Thyroid gland (tissue), 4 donors: ENCODE measurements at regions not wholly inside any gene's neighbourhood (a gene's known extent, or its start where the extent isn't known, plus 50 kb on each side); places are given as distances from the start of the nearest gene placed in this dataset.

Experiments
- DNase-seq, 2 donors: peaks; one replicate each; pipeline ENCODE4 v3.0.0-alpha.2; 2019
- H3K27ac ChIP-seq, 3 donors: fragments of 200-600 bp; sonication (generic); 1 replicate in 2 of 3; 2 replicates in 1 of 3; pipeline ENCODE4 v1.5.1; 2016 to 2019; ENCODE audit warnings: mild to moderate bottlenecking in 1 of 3, moderate library complexity in 1 of 3
- H3K27me3 ChIP-seq: fragments of 200-600 bp; sonication (generic); one replicate; pipeline ENCODE4 v1.5.1; 2019
- H3K36me3 ChIP-seq, 2 donors: fragments of 200-600 bp; sonication (generic); one replicate each; pipeline ENCODE4 v1.5.1; 2016 to 2019
- H3K4me1 ChIP-seq, 2 donors: fragments of 200-600 bp; sonication (generic); one replicate each; pipeline ENCODE4 v1.5.1; 2017 to 2019
- H3K4me3 ChIP-seq, 3 donors: fragments of 200-600 bp; sonication (generic); replicated peaks in 1 of 3; 1 replicate in 2 of 3; 2 replicates in 1 of 3; pipeline ENCODE4 v1.5.1; 2016; ENCODE audit warnings: mild to moderate bottlenecking in 1 of 3
- H3K9me3 ChIP-seq: fragments of 200-600 bp; sonication (generic); one replicate; pipeline ENCODE4 v1.5.1; 2017
- POLR2A ChIP-seq, 2 donors: fragments of 450-650 bp; IDR thresholded peaks; one replicate each; pipeline ENCODE4 v1.6.1; 2017; ENCODE audit warnings: antibody characterized with exemption in 2 of 2, mild to moderate bottlenecking in 2 of 2, moderate library complexity in 1 of 2
- whole genome bisulfite sequencing, 2 donors: methylation state at CpG; one replicate each; pipeline ENCODE4 v1.1.5; 2017; 5-methylcytosine and 5-hydroxymethylcytosine counted together
- intact Hi-C: fragments of 100-400 bp; cut with DNase I; formaldehyde crosslinking; loops from one replicate; pipeline ENCODE4 v1.15.1; 2023
- TF ChIP-seq, protein P1 (sequence below), 6 experiments: fragments of 200-600 bp in 3 of 6; fragments of 450-650 bp in 3 of 6; sonication (generic) in 3 of 6; IDR thresholded peaks; one replicate each; pipeline ENCODE4 v1.5.1; 2016 to 2019; ENCODE audit warnings: antibody characterized with exemption in 6 of 6, mild to moderate bottlenecking in 2 of 6, inconsistent platforms in 1 of 6, moderate library complexity in 1 of 6

DNA sequence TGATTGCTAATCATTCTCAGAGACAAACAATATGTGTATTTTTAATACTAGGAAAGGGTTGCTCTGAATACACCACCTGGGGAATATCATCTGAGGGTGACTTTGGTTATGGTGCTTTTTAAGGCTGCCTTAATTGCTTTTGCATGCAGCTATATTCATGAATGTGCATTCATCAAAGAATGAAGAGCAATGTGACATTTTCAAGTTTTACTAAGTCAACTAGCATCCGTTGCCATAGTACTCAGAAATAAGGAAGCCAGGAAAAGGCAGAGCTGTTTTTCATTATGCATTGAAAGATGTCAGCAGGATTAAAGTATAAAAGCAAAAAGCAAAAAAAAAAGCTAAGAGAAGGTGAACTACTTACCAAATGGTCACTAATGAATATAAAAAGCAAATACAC, 67.4 kb upstream of the PCDH18 start:
- WGBS, 2 donors, result 82 to 85% methylated on average over 1 of the region's 1 CpG
- TF ChIP-seq POLR2A (IDR thresholded peaks at IDR 0.05), result no peak
- TF ChIP-seq, protein P1, sequence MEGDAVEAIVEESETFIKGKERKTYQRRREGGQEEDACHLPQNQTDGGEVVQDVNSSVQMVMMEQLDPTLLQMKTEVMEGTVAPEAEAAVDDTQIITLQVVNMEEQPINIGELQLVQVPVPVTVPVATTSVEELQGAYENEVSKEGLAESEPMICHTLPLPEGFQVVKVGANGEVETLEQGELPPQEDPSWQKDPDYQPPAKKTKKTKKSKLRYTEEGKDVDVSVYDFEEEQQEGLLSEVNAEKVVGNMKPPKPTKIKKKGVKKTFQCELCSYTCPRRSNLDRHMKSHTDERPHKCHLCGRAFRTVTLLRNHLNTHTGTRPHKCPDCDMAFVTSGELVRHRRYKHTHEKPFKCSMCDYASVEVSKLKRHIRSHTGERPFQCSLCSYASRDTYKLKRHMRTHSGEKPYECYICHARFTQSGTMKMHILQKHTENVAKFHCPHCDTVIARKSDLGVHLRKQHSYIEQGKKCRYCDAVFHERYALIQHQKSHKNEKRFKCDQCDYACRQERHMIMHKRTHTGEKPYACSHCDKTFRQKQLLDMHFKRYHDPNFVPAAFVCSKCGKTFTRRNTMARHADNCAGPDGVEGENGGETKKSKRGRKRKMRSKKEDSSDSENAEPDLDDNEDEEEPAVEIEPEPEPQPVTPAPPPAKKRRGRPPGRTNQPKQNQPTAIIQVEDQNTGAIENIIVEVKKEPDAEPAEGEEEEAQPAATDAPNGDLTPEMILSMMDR (IDR thresholded peaks at IDR 0.05), result no peak
- DNase-seq, result no peak
- intact Hi-C loops, result no loop called here
- Histone ChIP-seq H3K27ac (no peak overlapping the region), H3K4me1 (no peaks in the 10 kb centered on the region), H3K9me3 (no peaks in the 10 kb centered on the region), H3K27me3 (no peaks in the 10 kb centered on the region), H3K36me3 (no peaks in the 10 kb centered on the region), H3K4me3 (no peak overlapping the region)

DNA sequence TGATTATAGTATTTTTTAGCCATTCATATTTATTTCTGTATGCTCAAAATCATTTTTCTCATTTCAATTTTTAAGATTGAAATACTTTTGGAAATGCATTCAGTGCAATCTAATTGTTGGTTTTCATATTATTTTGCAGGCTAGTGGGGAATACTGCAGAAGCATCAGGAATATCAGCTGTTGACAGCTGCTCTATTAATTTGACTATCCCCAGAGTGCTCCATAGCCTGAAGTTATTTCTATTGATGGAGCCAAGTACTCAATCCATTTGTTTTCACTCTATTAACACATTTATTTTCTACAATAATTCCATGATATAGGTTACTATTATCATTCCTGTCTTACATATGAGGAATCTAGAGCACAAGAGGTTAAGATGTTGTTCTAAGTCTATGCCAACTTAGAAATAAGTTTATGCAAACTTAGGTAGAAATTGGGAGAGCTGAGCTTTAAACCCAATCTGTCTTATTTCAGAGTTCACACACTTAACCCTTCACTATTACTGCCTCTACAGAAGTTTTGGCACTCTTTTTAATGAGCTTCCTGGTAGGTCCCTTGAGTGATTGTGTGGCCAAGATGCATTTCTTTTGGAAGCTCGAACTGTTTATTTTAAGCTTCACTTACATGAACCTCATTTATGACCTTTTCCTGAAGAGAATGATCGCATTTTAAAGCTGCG, 65.6 kb upstream of the PCDH18 start:
- 42 to 55% methylated on average over 3 of the region's 3 CpGs for WGBS, 2 donors
- Histone ChIP-seq H3K36me3 (no peaks in the 10 kb centered on the region), H3K4me1 (no peaks in the 10 kb centered on the region), H3K27ac (no peak overlapping the region), H3K9me3 (no peaks in the 10 kb centered on the region), H3K4me3 (no peak overlapping the region), H3K27me3 (no peaks in the 10 kb centered on the region)
- no peak for TF ChIP-seq POLR2A (IDR thresholded peaks at IDR 0.05)
- TF ChIP-seq, protein P1 (IDR thresholded peaks at IDR 0.05), result no peak
- intact Hi-C loops, result no loop called here
- no peak for DNase-seq

DNA sequence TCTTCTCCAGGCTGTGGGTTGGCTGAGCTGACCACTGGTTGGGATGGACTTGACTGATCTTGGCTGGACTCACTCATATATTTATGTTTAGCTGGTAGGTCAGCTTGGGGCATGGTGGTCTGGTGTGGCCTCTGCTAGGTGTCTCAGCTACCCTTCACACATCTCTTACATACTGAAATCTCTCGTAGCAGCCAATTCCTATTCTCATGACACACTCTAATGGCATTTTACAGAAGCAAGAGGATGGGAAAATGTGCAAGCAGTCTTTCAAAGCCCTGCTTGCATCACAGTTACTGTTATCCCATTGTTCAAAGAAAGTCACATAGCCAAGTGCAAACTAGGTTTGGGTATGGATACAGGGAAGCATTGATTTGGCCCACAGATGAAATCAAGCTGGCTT, 55.5 kb upstream of the PCDH18 start:
- no peak for DNase-seq
- no peaks in the 10 kb centered on the region for H3K36me3 ChIP-seq
- 87 to 90% methylated on average over 1 of the region's 1 CpG for WGBS, 2 donors
- H3K9me3 ChIP-seq, result no peaks in the 10 kb centered on the region
- H3K4me1 ChIP-seq, result no peaks in the 10 kb centered on the region
- intact Hi-C loops, result no loop called here
- TF ChIP-seq POLR2A (IDR thresholded peaks at IDR 0.05), result no peak
- TF ChIP-seq, protein P1 (IDR thresholded peaks at IDR 0.05), result no peak
- H3K4me3 ChIP-seq, result no peak overlapping the region
- H3K27ac ChIP-seq, result no peak overlapping the region
- H3K27me3 ChIP-seq, result no peaks in the 10 kb centered on the region

DNA sequence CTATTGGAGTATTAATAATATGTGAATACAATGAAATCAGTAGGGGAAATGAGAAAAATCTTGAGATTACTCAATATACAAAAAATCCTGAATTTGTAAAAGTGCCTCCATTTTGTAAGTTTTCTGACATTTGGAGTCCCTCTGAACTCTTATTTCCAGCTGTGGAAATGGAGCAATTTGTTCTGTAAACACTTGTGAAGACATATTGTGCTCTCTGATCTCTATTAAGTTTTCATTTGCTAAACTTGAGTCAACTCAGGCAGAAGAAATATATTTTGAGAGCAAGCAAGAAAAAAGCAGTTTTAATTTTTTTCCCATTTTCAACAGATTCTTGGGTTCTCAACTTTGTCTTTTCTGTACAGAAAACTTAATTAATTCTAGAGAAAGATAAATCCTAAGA, 51.4 kb upstream of the PCDH18 start:
- no peak for DNase-seq
- intact Hi-C loops, result no loop called here
- no peaks in the 10 kb centered on the region for H3K27me3 ChIP-seq
- H3K4me1 ChIP-seq, result no peaks in the 10 kb centered on the region
- TF ChIP-seq, protein P1 (IDR thresholded peaks at IDR 0.05), result no peak
- no peak for TF ChIP-seq POLR2A (IDR thresholded peaks at IDR 0.05)
- no peak overlapping the region for H3K4me3 ChIP-seq
- H3K9me3 ChIP-seq, result no peaks in the 10 kb centered on the region
- H3K36me3 ChIP-seq, result no peaks in the 10 kb centered on the region
- no peak overlapping the region for H3K27ac ChIP-seq
